ENCODE measurements at regions not wholly inside any gene's neighbourhood (a gene's known extent, or its start where the extent isn't known, plus 50 kb on each side); places are given as distances from the start of the nearest gene placed in this dataset.

DNA sequence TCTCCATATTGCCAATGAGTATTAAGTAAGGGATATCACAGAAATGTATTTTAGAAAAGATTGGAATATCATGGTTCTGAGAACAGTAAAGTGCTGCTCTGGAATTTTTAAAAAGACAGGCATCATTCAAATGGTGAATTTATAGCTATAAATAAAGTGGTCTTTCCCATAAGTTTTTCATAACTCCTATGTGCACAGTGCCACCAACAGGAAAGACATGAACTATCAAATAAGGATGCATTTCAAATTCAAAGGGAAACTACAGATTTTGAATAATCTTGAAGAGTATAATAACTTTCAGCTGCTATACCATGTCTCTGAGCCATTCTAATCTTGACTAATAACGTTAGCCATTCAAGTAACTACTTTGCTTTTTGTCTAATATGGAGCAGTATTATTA lies 456.8 kb upstream of the GJE1 start:
- DNase-seq (ENCODE audit: low read depth) = no peak

DNA sequence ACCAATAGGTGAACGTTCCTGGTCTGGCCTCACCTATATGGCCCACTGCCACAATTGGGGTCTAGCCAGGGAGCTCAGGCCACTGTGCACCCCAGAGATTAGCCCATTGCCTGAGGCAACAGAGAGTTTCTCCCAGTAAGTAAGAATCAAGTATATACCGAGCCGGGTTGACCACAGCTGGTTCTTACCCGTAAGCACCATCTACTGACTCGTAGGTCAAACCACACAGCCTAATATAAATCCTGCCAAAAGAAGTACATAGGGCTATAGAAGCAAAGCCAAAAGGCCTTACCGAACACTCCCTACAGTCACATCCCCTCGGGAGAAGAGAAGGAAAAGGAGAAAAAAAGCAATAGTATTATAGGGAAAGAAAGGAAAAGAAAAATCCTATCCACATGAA lies 463.6 kb upstream of the GJE1 start:
- DNase-seq (ENCODE audit: low read depth) = no peak

DNA sequence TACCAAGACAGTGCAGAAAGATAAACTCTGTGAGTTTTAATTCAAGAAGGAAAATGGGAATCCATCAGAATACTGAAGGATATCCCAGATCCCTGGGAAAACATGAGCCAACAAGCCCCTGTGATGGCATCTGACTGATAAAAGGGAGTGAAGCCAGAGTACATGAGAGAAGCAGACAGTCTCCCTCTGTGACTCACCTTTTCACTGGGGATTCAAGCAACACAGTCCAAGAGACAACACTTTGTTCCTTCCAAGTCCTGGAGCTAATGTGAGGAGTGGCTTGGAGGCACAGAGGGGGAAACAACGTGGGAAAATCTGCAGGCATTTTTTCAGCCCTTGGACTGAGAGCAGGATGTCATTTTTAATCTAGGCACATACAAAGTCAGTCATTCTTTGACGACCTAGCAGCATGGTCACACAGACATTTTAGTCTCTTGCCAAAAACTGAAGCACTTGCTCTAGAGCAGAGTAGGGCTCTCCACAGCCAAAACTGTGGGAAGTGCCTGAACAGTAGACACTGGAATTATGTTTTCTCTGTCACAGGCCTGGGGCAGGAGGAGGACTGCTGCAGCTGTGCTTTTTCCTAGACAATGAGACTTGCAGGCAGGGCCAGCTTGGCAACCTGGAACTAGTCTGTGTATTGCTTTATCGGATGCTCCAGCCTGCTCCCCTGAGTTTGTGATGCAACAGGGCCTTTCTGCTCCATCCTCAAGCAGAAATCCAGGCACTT lies 465.0 kb upstream of the GJE1 start:
- no peak for DNase-seq (ENCODE audit: low read depth)

DNA sequence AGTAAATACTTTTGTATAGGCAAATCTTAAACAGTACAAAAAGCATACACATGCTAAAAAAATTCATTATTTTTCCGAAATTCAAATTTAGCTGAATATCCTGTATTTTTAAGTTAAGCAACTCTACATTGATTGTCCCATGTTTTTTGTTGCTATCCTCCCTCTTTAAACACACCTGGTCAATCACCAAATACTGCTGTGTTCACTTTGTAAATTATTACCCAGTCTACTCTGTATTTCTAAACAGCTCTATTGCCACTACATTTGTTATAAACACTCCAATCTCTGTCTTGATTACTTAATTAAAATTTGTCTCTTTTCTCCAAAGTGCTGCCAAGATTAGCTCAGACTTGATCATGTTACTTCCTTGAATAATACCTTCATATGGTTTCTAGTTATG lies 466.5 kb upstream of the GJE1 start:
- no peak for DNase-seq (ENCODE audit: low read depth)

DNA sequence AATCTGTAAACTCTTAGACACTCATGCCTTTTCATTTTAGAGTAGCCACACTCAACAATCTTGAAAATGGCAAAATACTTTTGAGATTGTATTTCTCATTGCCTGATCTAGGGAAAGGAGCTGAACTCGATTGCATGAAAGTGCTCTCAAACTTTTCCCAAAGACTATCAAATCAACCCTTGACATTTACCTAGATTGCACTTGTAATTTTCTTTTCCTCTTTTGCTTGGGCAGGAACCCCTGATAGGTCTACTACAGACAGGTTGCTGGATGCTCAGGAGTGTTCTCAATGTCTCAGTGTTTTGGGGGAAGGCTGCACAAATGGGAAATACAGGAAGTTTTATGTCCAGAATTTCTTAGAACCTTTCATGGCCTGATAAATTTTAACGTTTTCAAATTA lies 468.0 kb upstream of the GJE1 start:
- DNase-seq (ENCODE audit: low read depth) = no peak

DNA sequence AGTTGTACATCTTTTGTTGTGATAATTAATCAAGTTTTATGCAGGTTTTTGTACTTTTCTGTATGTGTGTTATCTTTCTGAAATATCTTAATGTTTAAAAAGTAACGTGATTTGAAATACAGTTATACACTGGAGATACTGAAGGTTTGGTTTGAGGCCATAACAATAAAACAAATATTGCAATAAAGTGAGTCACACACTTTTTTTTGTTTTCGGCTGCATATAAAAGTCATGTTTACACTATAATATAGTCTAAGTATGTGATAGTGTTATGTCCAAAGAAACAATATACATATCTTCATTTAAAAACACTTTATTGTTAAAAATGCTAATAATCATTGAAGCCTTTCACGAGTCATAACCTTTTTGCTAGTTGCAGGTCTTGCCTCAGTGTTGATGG lies 473.1 kb upstream of the GJE1 start:
- no peak for DNase-seq (ENCODE audit: low read depth)

DNA sequence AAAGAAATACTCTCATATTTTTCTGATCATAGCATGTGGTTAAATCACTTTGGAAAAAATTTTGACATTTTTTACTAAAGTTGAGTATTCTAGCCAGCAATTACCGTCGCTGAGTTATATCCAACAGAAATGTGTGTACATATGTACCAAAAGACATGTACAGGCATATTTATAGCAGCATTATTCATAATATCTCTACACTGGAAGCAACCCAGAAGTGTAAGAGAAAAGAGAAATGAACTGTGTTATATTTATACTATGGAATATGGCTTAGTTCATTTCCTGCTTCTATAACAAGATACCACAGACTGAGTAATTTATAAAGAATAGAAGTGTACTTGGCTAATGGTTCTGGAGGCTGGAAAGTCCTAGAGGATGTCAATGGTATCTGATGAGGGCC lies 474.0 kb upstream of the GJE1 start:
- no peak for DNase-seq (ENCODE audit: low read depth)

DNA sequence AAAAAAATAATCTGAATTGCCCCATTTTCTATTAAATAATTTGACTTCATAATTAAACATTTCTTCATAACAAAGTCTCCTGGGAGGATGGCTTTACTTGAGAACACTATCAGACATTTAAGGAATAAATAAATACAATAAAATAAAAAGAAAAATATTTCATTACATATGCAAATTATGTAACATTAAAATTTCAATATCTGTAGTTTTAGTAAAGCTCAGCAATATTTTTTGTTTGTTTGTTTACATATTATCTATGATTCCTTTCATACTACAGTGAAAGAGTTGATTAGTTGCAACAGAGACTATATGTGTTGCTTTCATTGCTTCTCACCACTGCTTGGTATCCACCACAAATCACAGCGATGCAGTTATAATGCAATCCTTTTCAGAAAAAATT lies 474.9 kb upstream of the GJE1 start:
- DNase-seq (ENCODE audit: low read depth) = no peak

DNA sequence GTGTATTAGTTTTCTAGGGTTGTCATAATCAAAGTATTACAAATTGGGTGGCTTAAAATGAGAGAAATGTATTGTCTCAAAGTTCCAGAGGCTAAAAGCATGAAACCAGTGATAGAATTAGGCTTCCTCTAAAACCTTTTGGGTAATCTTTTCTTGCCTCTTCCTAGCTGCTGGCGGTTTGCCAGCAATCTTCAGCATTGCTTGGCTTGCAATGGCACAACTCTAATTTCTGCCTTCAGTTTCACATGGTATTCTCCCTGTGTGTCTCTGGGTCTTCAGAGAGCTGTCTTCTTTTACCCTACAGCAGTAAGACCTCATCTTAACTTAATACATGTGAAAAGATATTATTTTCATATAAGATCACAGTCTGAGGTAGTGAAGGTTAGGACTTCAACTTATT lies 479.1 kb upstream of the GJE1 start:
- no peak for DNase-seq (ENCODE audit: low read depth)

DNA sequence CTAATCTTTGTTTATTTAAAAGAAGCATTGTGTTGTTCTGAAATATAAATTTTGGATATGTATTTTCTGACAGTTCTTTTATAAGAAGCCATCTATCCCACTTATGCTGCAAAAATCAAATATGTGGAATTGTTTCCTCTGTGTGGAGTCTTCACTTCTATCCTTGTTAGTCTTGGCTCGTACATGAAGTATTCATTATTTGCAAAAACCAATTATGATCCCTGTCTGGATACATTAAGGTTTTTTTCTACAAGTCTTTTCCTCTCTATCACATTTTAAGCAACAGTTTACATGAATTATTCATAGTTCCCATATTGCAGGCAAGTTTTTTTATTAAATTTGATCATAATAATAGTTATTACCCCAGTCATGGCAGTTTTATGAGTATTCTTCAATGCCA lies 490.8 kb upstream of the GJE1 start:
- no peak for DNase-seq (ENCODE audit: low read depth)

DNA sequence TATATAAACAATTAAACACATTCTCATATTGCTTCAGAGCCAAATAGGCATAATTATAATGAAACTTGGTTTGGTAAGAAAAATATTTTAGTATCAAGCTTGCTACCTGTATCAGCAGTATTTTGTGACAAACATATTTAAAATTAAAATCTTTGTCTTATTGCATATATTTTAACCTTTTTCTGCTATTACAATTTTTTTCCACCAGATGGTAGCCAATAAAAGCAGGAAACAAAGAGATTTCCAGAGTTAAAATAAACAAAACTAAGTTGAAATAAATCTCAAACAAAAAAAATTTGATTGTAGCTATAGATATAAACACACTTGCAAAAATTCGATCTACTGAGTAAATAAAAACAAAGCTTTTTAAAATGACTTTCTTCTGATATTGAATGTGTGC lies 491.3 kb upstream of the GJE1 start:
- DNase-seq (ENCODE audit: low read depth) = no peak

DNA sequence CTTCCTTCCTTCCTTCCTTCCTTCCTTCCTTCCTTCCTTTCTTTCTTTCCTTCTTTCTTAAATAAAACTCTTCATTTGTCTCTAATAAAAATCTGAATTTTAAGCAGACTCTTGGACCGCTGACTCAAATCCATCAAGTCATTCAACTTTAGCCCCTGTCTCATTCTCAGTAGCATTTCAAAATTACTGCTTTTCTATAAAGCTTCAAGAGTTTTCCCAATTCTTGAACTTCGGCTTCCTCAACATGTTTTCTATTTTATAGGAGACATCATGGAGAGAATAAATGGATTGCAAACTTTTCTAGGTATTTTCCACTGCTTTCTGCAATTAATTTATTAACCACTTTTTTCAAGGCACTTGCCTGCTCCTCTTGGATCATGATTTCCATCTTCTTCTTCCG lies 497.1 kb upstream of the GJE1 start:
- DNase-seq (ENCODE audit: low read depth) = no peak

DNA sequence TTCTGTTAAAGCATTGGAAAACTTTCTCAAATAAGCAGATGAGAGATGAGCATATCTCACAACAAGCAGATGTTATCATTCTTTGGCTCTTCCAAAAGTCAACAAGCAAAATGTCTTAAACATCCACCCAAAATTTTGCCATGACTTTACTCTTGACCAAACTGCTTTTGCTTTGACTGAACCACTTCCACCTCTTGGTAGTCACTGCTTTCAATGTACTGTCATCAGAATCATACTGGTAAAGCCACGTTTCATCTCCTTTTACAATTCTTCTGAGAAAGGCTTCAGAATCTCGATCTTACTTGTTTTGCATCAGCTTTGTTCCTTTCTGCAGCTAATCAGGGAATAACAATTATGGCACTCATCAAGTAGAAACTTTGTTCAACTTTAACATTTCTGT lies 498.5 kb upstream of the GJE1 start:
- DNase-seq (ENCODE audit: low read depth) = no peak

DNA sequence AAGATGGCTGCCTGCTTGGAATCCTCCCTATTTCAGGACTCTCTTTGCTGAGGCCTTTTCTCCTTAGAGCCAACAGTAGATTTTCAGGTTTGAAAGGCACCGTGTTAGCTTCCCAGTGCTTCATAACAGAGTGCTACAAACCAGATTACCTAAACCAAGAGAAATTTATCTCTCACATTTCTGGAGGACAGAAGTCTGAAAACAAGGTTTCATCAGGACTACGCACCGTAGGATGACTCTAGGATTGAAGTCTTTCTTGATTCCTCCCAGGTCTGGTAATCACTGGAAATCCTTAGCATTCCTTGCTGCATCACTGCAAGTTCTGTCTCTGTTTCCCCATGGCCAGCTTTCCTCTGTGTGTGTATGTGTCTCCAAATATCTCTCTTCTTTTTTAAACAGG lies 508.4 kb upstream of the GJE1 start:
- DNase-seq (ENCODE audit: low read depth) = no peak

DNA sequence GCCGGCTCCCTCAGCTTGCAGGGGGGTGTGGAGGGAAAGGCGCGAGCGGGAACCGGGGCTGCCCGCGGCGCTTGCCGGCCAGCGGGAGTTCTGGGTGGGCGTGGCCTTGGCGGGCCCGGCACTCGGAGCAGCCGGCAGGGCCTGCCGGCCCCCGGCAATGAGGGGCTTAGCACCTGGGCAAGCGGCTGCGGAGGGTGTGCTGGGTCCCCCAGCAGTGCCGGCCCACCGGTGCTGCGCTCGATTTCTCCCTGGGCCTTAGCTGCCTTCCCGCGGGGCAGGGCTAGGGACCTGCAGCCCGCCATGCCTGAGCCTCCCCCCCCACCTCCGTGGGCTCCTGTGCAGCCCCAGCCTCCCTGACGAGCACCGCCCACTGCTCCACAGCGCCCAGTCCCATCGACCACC lies 514.5 kb upstream of the GJE1 start:
- no peak for DNase-seq (ENCODE audit: low read depth)

DNA sequence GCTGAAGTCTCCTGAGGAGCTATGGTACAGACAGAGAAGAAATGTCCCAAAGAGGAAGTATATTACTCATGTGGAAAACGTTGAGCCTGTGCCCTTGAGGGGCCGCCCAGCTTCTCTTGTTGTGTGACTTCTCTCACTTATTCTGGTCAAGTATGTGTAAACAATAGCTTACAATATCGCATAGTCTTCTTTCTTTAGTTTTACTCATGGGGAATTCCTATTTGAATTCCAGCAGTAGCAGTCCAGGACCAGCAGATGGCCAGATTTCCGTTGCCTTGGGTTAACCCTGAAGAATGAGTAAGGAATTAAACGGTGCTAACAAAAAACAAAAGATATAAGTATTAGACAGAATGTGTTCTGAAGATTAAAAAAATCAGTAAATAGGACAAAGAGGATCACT lies 522.0 kb upstream of the GJE1 start:
- DNase-seq (ENCODE audit: low read depth) = no peak

DNA sequence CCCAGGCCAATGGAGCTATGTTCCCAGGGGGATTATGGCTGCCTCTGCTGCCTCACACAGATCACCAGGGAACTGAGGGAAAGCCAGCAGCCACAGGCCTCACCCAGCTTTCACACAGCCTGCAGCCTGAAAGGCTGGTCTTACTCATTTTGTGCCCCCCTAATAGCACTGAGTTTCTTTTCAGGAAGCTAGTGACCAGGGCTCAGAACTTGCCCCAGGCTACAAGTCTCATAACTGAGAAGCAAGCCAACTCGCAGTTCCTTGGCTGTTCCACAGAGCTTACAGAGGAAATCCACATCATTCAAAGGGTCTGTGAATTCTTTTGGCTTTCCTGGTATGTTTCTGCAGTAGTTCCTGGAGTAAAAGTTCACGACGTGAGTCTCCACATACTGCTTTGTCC lies 524.8 kb upstream of the GJE1 start:
- DNase-seq (ENCODE audit: low read depth) = no peak

DNA sequence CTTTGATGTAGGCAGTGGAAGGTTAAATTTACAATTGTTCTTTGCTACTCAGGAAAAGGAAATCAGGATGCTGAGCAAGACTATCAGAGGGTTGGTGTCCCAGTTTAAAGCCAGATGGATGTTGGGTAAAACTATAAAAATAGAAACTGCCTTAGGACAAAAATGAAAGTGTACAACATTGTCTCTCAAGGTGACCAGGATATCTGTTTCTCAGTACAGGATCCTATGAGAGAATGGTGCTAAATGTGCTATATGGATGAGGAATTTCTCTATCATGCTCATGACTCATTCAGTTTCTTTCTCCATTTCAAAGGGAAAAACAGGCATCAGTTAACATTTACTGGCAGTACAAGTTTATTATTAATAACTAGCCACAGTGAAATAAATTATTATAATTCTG lies 534.2 kb upstream of the GJE1 start:
- DNase-seq (ENCODE audit: low read depth) = no peak

DNA sequence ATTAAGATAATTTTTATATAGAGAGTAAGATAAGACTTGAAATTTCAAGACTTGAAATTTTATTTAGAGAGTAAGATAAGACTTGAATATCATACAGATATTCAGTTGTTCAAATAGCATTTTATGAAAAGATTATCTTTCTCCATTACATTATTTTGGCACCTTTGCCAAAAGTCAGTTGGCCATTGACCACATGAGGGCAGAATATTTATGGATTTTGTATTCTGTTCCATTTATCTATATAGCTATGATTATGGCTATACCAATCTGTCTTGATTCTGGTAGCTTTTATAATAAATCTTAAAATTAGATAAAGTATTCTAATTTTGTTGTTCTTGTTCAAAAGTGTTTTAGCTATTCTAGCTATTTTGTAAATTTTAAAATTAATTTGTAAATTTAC lies 537.9 kb upstream of the GJE1 start:
- no peak for DNase-seq (ENCODE audit: low read depth)

DNA sequence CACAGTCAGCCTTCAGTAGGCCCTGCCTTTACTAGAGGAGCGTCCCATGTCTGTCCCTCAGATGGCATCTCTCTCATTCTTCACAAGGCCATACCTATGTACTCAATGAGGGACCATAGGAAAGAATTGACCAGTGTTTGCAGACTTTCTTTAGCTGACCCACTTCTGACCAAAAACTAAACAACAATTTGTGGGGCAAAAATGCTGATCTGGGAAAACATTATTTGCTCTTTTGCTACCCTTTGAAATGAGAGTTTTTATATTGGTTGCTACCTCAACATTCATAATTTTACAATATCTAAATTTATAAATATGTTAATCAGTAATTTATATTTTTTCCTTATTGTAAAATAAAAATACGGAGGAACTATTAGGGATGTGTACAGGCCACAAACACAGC lies 539.4 kb upstream of the GJE1 start:
- DNase-seq (ENCODE audit: low read depth) = no peak

DNA sequence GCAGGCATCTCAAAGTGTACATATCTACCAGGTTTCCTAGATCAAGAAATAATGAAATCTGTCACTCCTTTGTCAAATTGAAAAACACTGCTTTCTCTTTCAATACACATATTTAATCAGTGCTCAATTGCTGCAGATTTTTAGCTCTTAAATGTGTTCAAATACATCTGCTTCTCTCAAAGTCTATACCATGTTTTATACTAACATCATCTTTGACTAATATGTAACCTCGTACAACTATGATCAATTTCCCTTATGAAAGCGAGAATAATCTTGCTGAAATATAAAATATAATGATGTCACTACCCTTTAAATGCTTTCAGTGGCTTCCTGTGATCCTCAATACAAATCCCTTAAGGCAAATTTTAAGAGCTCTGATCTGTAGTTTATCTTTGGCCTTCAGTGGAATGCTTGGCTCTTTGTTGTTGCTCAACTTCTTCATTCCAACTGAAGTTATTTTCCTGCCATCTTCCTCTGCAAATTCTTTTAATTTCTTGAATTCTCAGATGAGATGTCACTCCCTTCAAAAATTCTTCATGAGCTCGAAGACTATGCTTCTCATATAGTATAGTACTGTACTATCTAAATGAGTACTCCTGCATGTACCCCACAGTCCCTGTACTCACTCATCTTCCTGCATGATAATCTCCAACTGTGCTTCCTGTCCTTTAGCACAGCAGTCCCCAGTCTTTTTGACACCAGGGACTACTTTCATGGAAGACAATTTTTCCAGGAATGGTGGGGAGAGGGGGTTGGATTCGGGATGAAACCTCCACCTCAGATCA lies 545.1 kb upstream of the GJE1 start:
- DNase-seq (ENCODE audit: low read depth) = no peak

DNA sequence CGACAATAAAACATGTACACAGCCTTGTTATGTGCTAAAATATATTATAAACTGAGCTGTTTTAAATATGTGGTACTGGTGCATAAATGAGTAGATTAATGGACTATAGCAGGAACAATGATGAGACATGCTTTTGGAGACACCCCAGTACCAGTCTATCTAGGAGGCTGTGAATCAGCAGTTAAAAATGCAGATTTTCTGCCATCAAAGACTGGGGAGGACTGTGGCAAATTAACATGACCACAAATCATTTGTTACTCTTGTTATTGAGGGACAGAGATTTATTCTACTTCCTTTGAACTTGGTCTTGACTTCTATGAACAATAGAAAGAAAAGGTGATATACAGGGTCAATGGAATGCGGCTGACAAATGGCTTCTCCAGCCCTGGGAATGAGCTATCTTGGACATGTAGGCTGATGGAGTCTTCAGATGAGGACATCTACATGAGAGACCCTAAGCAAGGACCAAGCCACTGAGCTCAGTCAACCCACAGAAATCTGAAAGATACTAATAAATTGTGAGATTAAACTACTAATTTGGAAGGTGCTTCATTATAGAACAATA lies 551.7 kb upstream of the GJE1 start:
- DNase-seq (ENCODE audit: low read depth) = no peak

DNA sequence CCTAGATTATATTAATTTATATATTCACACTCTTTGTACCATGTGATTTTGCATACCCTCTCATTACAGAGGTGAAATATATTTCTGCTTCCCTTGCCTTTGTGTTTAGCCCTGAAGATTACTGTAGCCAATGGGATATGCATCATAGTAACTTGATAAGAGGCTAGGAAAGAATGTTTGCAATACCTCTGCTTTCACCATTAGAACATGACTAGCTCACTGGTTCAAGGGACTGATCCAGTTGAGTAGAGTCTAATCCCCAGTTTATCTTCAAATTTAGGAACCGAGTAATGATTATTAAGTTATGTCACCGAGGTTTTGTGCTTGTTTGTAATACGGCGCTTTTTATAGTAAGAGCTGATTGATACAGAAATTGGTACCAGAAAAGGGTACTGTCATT lies 552.6 kb upstream of the GJE1 start:
- DNase-seq (ENCODE audit: low read depth) = no peak

DNA sequence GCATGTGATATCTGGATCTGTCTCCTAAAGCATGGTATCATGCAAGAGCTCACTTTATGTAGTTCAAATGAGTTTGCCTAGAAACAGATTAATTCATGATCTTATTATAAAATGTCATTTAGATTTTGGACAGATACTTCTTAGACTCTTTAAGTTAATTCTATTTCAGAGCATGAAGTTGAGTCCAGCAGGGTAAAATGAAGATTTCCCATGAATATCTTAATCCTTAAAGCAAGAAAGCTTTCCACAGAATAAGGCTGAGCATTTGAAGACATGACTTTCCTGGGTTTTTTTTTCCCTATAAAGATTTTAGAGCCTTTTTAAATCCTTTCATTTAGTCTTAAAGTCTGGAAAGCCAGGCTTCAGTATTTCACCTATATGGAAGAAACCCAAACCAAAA lies 556.0 kb upstream of the GJE1 start:
- no peak for DNase-seq (ENCODE audit: low read depth)
